PC-9 (cell line): ENCODE measurements at regions not wholly inside any gene's neighbourhood (a gene's known extent, or its start where the extent isn't known, plus 50 kb on each side); places are given as distances from the start of the nearest gene placed in this dataset.

ENCODE experiments used
- EZH2 ChIP-seq: fragments of 200-600 bp; sonication (generic); IDR thresholded peaks from 2 replicates; pipeline ENCODE4 v1.8.0; 2017; ENCODE audit warnings: antibody characterized with exemption, low read depth
- TF ChIP-seq, protein P1 (sequence below): fragments of 200-600 bp; sonication (generic); conservative IDR thresholded peaks from 2 replicates; pipeline ENCODE4 v1.6.1; 2017; ENCODE audit warnings: mixed run types, antibody characterized with exemption, mild to moderate bottlenecking, moderate library complexity

DNA sequence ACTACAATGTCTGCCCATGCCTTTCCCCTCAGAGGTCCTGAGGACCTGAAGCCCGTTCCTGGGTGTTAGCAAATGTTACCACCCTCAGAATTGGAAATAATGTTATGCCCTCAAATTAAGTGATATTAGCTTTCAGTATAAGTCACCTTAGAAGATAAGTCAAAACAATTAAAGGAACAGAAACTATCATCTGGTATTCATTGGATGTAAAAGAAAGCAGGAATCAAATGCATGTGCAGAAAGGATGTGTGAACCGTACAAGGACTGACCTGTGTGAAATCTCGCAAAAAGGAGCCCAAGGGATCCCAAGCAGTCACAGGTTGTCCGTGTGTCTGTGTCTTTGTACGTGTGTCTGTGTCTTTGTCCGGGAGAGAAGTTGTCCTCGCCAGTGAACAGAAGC lies 51.6 kb upstream of the TAB2 start:
- TF ChIP-seq, protein P1, sequence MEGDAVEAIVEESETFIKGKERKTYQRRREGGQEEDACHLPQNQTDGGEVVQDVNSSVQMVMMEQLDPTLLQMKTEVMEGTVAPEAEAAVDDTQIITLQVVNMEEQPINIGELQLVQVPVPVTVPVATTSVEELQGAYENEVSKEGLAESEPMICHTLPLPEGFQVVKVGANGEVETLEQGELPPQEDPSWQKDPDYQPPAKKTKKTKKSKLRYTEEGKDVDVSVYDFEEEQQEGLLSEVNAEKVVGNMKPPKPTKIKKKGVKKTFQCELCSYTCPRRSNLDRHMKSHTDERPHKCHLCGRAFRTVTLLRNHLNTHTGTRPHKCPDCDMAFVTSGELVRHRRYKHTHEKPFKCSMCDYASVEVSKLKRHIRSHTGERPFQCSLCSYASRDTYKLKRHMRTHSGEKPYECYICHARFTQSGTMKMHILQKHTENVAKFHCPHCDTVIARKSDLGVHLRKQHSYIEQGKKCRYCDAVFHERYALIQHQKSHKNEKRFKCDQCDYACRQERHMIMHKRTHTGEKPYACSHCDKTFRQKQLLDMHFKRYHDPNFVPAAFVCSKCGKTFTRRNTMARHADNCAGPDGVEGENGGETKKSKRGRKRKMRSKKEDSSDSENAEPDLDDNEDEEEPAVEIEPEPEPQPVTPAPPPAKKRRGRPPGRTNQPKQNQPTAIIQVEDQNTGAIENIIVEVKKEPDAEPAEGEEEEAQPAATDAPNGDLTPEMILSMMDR, result no peak
- TF ChIP-seq EZH2, result no peak
